Gastroesophageal sphincter (tissue), 3 donors: ENCODE measurements at regions not wholly inside any gene's neighbourhood (a gene's known extent, or its start where the extent isn't known, plus 50 kb on each side); places are given as distances from the start of the nearest gene placed in this dataset.

Source experiments
- CTCF ChIP-seq, 4 experiments: fragments of 200-600 bp in 2 of 4; fragments of 450-650 bp in 2 of 4; sonication (generic) in 1 of 4; IDR thresholded peaks; one replicate each; pipeline ENCODE4 v1.5.1; 2017 to 2019; ENCODE audit warnings: antibody characterized with exemption in 4 of 4, mild to moderate bottlenecking in 2 of 4, moderate library complexity in 2 of 4
- EP300 ChIP-seq: sonication (generic); formaldehyde crosslinking; IDR thresholded peaks from one replicate; pipeline ENCODE4 v1.6.1; 2017; ENCODE audit warnings: antibody characterized with exemption, mild to moderate bottlenecking

GRCh38 chr11:29480981-29481380 lies 535.8 kb downstream of the KCNA4 start:
- TF ChIP-seq CTCF (IDR thresholded peaks at IDR 0.05), result no peak
- TF ChIP-seq EP300, result no peak
